ENCODE measurements at regions not wholly inside any gene's neighbourhood (a gene's known extent, or its start where the extent isn't known, plus 50 kb on each side); places are given as distances from the start of the nearest gene placed in this dataset.
A peak's percentile ranks its signal among the peaks of the same experiment; 100 is the strongest.

GRCh38 chr15:96728591-96728990, 398.1 kb downstream of the NR2F2 start:
- no peak overlapping the region for H3K27ac ChIP-seq
- no peaks in the 10 kb centered on the region for H3K9me3 ChIP-seq (ENCODE audit: low read depth)
- H3K27me3 ChIP-seq: no peaks in the 10 kb centered on the region
- DNase-seq (ENCODE audit: low read depth in 1 of 2, low spot score in 1 of 2): peak in 1 of 2 donors; percentile 3
- no peak overlapping the region for H3K4me3 ChIP-seq
- H3K4me1 ChIP-seq (ENCODE audit: low read depth): no peaks in the 10 kb centered on the region
- no peaks in the 10 kb centered on the region for H3K36me3 ChIP-seq
- TF ChIP-seq CTCF (IDR thresholded peaks at IDR 0.05; ENCODE audit: low read depth, low read length): no peak

- no peak for DNase-seq (ENCODE audit: low read depth in 1 of 2, low spot score in 1 of 2)
- no peak overlapping the region for H3K27ac ChIP-seq
- no peaks in the 10 kb centered on the region for H3K9me3 ChIP-seq (ENCODE audit: low read depth)
- H3K27me3 ChIP-seq: no peaks in the 10 kb centered on the region
- H3K4me1 ChIP-seq (ENCODE audit: low read depth): no peaks in the 10 kb centered on the region
- H3K4me3 ChIP-seq: no peak overlapping the region
- no peak for TF ChIP-seq CTCF (IDR thresholded peaks at IDR 0.05; ENCODE audit: low read depth, low read length)
- no peaks in the 10 kb centered on the region for H3K36me3 ChIP-seq
These were observed 402.2 kb downstream of the NR2F2 start for GRCh38 chr15:96732704-96733103.

GRCh38 chr15:96733721-96734120, 403.2 kb downstream of the NR2F2 start:
- no peak for TF ChIP-seq CTCF (IDR thresholded peaks at IDR 0.05; ENCODE audit: low read depth, low read length)
- H3K4me1 ChIP-seq (ENCODE audit: low read depth): no peaks in the 10 kb centered on the region
- no peak for DNase-seq (ENCODE audit: low read depth in 1 of 2, low spot score in 1 of 2)

GRCh38 chr15:96735632-96736240, 405.2 kb downstream of the NR2F2 start:
- H3K27ac ChIP-seq: no peak overlapping the region
- DNase-seq (ENCODE audit: low read depth in 1 of 2, low spot score in 1 of 2): no peak
- H3K27me3 ChIP-seq: no peaks in the 10 kb centered on the region
- no peaks in the 10 kb centered on the region for H3K36me3 ChIP-seq
- no peaks in the 10 kb centered on the region for H3K4me1 ChIP-seq (ENCODE audit: low read depth)
- no peak for TF ChIP-seq CTCF (IDR thresholded peaks at IDR 0.05; ENCODE audit: low read depth, low read length)
- H3K9me3 ChIP-seq (ENCODE audit: low read depth): no peaks in the 10 kb centered on the region
- H3K4me3 ChIP-seq: no peak overlapping the region

More at GRCh38 chr15:96733721-96734120, 403.2 kb downstream of the NR2F2 start:
- H3K27me3 ChIP-seq: no peaks in the 10 kb centered on the region
- no peak overlapping the region for H3K27ac ChIP-seq
- no peaks in the 10 kb centered on the region for H3K9me3 ChIP-seq (ENCODE audit: low read depth)
- no peak overlapping the region for H3K4me3 ChIP-seq
- no peaks in the 10 kb centered on the region for H3K36me3 ChIP-seq

- Histone ChIP-seq H3K36me3 (no peaks in the 10 kb centered on the region), H3K27ac (no peak overlapping the region), H3K9me3 (ENCODE audit: low read depth) (no peaks in the 10 kb centered on the region), H3K4me1 (ENCODE audit: low read depth) (no peaks in the 10 kb centered on the region), H3K4me3 (no peak overlapping the region), H3K27me3 (no peaks in the 10 kb centered on the region)
- TF ChIP-seq CTCF (IDR thresholded peaks at IDR 0.05; ENCODE audit: low read depth, low read length): no peak
- peak in 1 of 2 donors; percentile 11 for DNase-seq (ENCODE audit: low read depth in 1 of 2, low spot score in 1 of 2)
These were observed 405.9 kb downstream of the NR2F2 start for GRCh38 chr15:96736384-96736783.
